WTC11 (cell line): ENCODE measurements at regions not wholly inside any gene's neighbourhood (a gene's known extent, or its start where the extent isn't known, plus 50 kb on each side); places are given as distances from the start of the nearest gene placed in this dataset.

ENCODE experiments used
- ATAC-seq: fragments of 200-7000 bp; cut with Tn5 transposase; 2 replicates; pipeline ENCODE4 v1.10.0; 2021; ENCODE audit warnings: mild to moderate bottlenecking, moderate library complexity
- CTCF ChIA-PET: fragments of 300-600 bp; sonication (Branson Sonifier 250); formaldehyde crosslinking; loops from one replicate; lab custom pipeline; 2021; ENCODE audit warnings: antibody characterized with exemption; lab: Charles Lee
- POLR2A ChIA-PET: fragments of 350-600 bp; sonication (Branson Sonifier 250); formaldehyde crosslinking; loops from one replicate; lab custom pipeline; 2021; ENCODE audit warnings: antibody characterized with exemption; lab: Charles Lee
- DNase-seq: peaks from one replicate; pipeline ENCODE4 v3.0.0; 2021; ENCODE audit warnings: low spot score
- H3K27ac Mint-ChIP-seq: 2 replicates; pipeline ENCODE4 v1.8.0; 2021; ENCODE audit warnings: mixed read lengths
- H3K27me3 Mint-ChIP-seq: 2 replicates; pipeline ENCODE4 v1.8.0; 2021; ENCODE audit warnings: low read depth, mild to moderate bottlenecking, moderate library complexity, mixed read lengths
- H3K36me3 Mint-ChIP-seq: 2 replicates; pipeline ENCODE4 v1.8.0; 2021; ENCODE audit warnings: mixed read lengths
- H3K4me1 Mint-ChIP-seq: 2 replicates; pipeline ENCODE4 v1.8.0; 2022; ENCODE audit warnings: mixed read lengths
- H3K4me3 Mint-ChIP-seq: 2 replicates; pipeline ENCODE4 v1.8.0; 2021; ENCODE audit warnings: mild to moderate bottlenecking, moderate library complexity, mixed read lengths
- H3K9me3 Mint-ChIP-seq: 2 replicates; pipeline ENCODE4 v1.8.0; 2021; ENCODE audit warnings: mixed read lengths
- AR ChIP-seq: fragments of 250-450 bp; sonication (Bioruptor Pico); IDR thresholded peaks from 2 replicates; pipeline ENCODE4 v1.9.0; 2021; ENCODE audit warnings: mild to moderate bottlenecking
- CBFB ChIP-seq: sonication (generic); formaldehyde crosslinking; IDR thresholded peaks from 2 replicates; pipeline ENCODE4 v1.8.1; 2022; ENCODE audit warnings: mild to moderate bottlenecking, low read depth, missing genetic modification reagents
- CDX4 ChIP-seq: fragments of 250-450 bp; sonication (Bioruptor Pico); IDR thresholded peaks from 2 replicates; pipeline ENCODE4 v1.9.0; 2021; ENCODE audit warnings: moderate library complexity, mild to moderate bottlenecking, inconsistent platforms, borderline replicate concordance
- CTCF ChIP-seq: fragments of 200-600 bp; IDR thresholded peaks from 2 replicates; pipeline ENCODE4 v1.8.0; 2022; ENCODE audit warnings: antibody characterized with exemption
- ELF4 ChIP-seq: sonication (generic); formaldehyde crosslinking; IDR thresholded peaks from 2 replicates; pipeline ENCODE4 v1.8.1; 2022; ENCODE audit warnings: low read depth, mild to moderate bottlenecking, moderate library complexity, missing genetic modification reagents
- FOXP4 ChIP-seq: sonication (generic); formaldehyde crosslinking; IDR thresholded peaks from 2 replicates; pipeline ENCODE4 v1.8.0; 2022; ENCODE audit warnings: mild to moderate bottlenecking, missing genetic modification reagents
- JAZF1 ChIP-seq: fragments of 250-450 bp; sonication (Bioruptor Pico); IDR thresholded peaks from 2 replicates; pipeline ENCODE4 v1.9.0; 2021; ENCODE audit warnings: moderate library complexity, mild to moderate bottlenecking, inconsistent platforms
- MAX ChIP-seq: sonication (generic); formaldehyde crosslinking; IDR thresholded peaks from 2 replicates; pipeline ENCODE4 v1.8.0; 2022; ENCODE audit warnings: mild to moderate bottlenecking, missing genetic modification reagents
- MXD4 ChIP-seq: fragments of 250-450 bp; sonication (Bioruptor Pico); IDR thresholded peaks from 2 replicates; pipeline ENCODE4 v1.8.0; 2021; ENCODE audit warnings: mild to moderate bottlenecking, moderate library complexity, borderline replicate concordance
- MYBL2 ChIP-seq: sonication (generic); formaldehyde crosslinking; IDR thresholded peaks from 2 replicates; pipeline ENCODE4 v1.8.1; 2023; ENCODE audit warnings: mild to moderate bottlenecking, moderate library complexity, missing genetic modification reagents
- RELA ChIP-seq: sonication (generic); formaldehyde crosslinking; IDR thresholded peaks from 2 replicates; pipeline ENCODE4 v1.8.1; 2022; ENCODE audit warnings: missing genetic modification reagents, mild to moderate bottlenecking, borderline replicate concordance
- TEAD4 ChIP-seq: sonication (generic); formaldehyde crosslinking; IDR thresholded peaks from 2 replicates; pipeline ENCODE4 v1.8.0; 2022; ENCODE audit warnings: mild to moderate bottlenecking, missing genetic modification reagents
- ZNF425 ChIP-seq: fragments of 250-450 bp; sonication (Bioruptor Pico); conservative IDR thresholded peaks from 2 replicates; pipeline ENCODE4 v1.9.0; 2021; ENCODE audit warnings: mild to moderate bottlenecking
- ZNF532 ChIP-seq: fragments of 250-450 bp; sonication (Bioruptor Pico); IDR thresholded peaks from 2 replicates; pipeline ENCODE4 v1.9.0; 2021; ENCODE audit warnings: mild to moderate bottlenecking, borderline replicate concordance

GRCh38 chr10:128802062-128802461, 665.0 kb upstream of the MGMT start (continued):
- TF ChIP-seq ZNF532 (no peak), FOXP4 (CRISPR knock-in tag) (no peak), MYBL2 (CRISPR knock-in tag) (no peak)
- TF ChIP-seq, all 79 proteins: peak for 0

GRCh38 chr10:128803790-128804189, 663.3 kb upstream of the MGMT start:
- peak; percentile 53 for ATAC-seq
- no peaks in the 10 kb centered on the region for H3K9me3 Mint-ChIP-seq
- H3K4me1 Mint-ChIP-seq, result peaks cover 17% of the 10 kb centered on the region
- ChIA-PET POLR2A (no interaction called here), CTCF (interaction anchor here (0.6 to 1.3 kb wide), 10 partner anchors 10 to 1014 kb away, joined by 3 to 5 read pairs (median 3); no protein-coding TSS in a partner anchor)
- peak; percentile 19 for DNase-seq
- TF ChIP-seq ZNF425 (CRISPR knock-in tag) (no peak), JAZF1 (CRISPR knock-in tag) (no peak), MXD4 (no peak), CDX4 (CRISPR knock-in tag) (no peak), AR (CRISPR knock-in tag) (no peak), TEAD4 (no peak), CTCF (no peak), MAX (CRISPR knock-in tag) (no peak), CBFB (CRISPR knock-in tag) (no peak), ELF4 (no peak), RELA (CRISPR knock-in tag) (no peak)
- H3K4me3 Mint-ChIP-seq, result no peak overlapping the region
- no peak overlapping the region for H3K27ac Mint-ChIP-seq
- no peaks in the 10 kb centered on the region for H3K36me3 Mint-ChIP-seq
- no peaks in the 10 kb centered on the region; the same call in 1 of the 2 replicates for H3K27me3 Mint-ChIP-seq
